Stimulated activated CD4-positive, alpha-beta T cell treated with anti-CD3 and anti-CD28 coated beads, Interleukin-4, amount 100 ng/mL, for 48 hours (primary cell): ENCODE measurements at regions not wholly inside any gene's neighbourhood (a gene's known extent, or its start where the extent isn't known, plus 50 kb on each side); places are given as distances from the start of the nearest gene placed in this dataset.
"Not testable (repeated sequence)": the region's sequence is repeated elsewhere in the genome, so short reads cannot be mapped to it uniquely, and the experiment has no call there.

Source experiments
- DNase-seq, 2 donors: peaks; one replicate each; pipeline ENCODE4 v3.0.0-alpha.2; 2020; ENCODE audit warnings: low read depth in 2 of 2

- no peak for DNase-seq
These were observed 50.9 kb upstream of the UBASH3B start for GRCh38 chr11:122604621-122605020.

DNA sequence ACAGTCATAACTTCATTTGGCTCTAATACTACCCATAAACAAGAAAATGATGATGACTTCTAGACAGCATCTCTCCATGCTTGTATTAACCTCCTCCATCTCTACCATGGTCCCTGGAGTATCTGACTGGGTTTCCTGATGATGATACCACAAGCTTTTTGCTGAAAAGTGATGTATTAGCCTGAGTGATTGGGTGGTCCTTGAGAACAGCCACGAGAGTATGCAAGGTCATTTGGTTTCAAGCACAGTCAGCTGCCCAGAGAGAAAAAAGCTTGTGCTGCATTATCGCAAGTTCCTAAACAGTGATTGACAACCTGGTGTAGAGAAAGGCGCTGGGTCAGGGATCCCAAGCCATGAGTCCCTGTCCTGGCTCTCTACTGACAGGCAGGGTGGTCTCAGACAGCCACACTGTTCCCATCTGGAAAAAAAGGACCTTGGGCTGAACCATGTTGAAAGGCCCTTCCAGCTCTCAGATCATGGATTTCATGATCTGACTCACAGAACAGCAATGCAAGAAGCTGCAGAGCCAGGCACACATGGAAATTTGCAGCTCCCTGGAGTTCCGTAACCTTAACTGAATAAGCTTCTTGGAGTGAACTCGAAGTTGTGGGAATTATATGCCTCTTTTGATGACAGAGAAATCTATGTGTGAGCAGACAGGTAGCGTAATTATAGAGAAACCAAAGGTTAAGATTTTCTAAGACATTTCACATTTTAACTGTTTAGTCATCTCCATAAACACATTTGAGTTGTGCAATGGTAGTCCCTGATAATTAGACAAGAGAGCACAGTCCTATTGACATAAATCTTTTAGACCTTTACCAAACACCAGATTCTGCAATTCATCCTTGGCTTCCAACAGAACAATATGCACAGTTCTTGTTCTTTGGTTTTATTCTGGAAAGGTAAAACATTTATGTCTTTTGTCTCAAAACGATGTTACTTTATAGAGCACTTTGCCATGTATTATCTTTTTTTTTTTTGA lies 54.1 kb upstream of the UBASH3B start:
- no peak for DNase-seq

DNA sequence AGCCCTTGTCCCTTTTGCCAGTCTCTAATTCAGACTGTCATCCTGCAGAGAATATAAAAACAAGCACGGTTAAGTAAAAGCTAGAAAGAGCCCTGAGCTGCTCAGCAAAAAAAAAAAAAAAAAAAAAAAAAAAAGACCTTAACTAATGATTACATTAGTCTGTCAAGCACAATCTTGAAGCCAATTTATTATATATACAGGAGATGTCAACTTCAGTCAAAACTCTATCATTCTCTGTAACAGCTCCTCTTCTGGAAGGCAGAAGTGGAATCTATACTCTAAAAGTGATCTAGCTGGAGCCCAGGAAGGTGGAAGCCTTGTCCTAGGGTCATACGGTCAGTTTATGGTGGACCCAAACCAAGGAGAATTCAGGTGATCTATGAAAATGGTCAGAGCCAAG lies 55.2 kb upstream of the UBASH3B start:
- no peak for DNase-seq

- no peak for DNase-seq
These were observed 56.1 kb upstream of the UBASH3B start for GRCh38 chr11:122599434-122599833.

GRCh38 chr11:122598971-122599370 lies 56.6 kb upstream of the UBASH3B start:
- DNase-seq, result no peak

GRCh38 chr11:122597511-122597910 lies 58.0 kb upstream of the UBASH3B start:
- no peak for DNase-seq

GRCh38 chr11:122594986-122595645 lies 60.4 kb upstream of the UBASH3B start:
- DNase-seq, result no peak

DNA sequence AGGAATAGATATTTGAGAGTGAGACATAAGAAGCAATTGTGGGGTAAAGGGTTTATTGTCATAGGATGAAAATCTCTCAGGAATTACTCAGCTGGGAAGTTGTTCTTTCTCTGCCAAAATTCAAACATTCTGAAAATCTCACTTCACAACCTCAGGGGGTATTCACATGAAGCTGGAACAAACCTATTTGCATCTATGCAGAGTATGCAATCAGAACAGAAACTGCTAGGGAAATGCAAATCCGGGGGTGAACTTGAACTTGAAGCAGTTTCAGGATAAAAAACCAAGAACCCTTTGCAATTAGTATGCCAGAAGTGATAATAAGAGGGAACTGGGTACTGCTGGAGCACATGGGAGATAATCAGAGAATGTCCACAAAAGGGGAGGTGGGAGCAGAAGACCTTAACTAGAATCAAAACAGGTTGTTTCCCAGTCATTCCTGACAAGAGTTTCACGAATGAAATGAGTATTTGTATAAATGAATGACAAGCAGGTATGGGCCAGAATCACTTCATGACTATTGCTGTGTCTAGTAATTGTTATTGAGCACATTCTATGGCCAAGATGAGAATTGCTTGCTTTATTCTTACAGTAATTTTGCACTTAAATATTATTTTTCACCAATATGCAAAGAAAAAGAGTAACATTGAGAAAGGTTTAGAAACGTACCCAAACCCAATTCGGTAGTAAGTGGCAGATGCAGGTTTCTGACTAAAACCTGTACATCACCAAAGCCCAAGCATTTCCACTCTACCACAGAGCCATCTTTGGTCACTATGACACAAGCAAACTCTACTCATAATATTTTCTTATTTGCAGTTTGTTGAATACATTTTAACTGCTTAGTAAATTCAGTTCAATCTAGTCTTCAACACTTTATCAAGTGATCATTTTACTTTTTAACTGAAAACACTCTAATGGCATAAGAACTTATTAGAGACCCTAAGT lies 61.8 kb upstream of the UBASH3B start:
- DNase-seq, result no peak

GRCh38 chr11:122592641-122593040 lies 62.9 kb upstream of the UBASH3B start:
- DNase-seq, result no peak

GRCh38 chr11:122584670-122585069 lies 70.9 kb upstream of the UBASH3B start:
- DNase-seq, result no peak

DNA sequence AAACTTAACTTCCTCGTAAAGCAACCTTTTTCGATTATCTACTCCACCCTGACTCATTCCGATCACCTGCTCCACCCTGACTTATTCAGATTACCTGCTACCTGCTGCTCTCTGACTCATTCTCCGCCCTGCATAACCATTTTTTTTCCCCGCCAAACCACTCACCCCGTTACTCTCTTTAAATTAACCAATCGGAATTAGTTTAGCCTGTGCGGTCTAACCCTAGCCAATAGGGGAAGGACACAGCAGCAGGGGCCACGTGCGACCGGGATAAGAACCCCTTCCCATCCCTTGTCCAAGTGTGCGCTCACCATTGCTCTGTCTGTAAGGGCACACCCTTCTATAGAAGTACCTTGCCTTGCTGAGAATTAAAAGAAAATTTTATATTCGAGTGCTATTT lies 75.5 kb upstream of the UBASH3B start:
- not testable (repeated sequence) for DNase-seq

- DNase-seq, result no peak
These were observed 77.2 kb upstream of the UBASH3B start for GRCh38 chr11:122578171-122578825.

- DNase-seq, result no peak
These were observed 82.9 kb upstream of the UBASH3B start for GRCh38 chr11:122572592-122572991.

GRCh38 chr11:122563761-122564160 lies 91.8 kb upstream of the UBASH3B start:
- DNase-seq, result no peak

- DNase-seq, result no peak
These were observed 95.7 kb upstream of the UBASH3B start for GRCh38 chr11:122559734-122560382.

DNA sequence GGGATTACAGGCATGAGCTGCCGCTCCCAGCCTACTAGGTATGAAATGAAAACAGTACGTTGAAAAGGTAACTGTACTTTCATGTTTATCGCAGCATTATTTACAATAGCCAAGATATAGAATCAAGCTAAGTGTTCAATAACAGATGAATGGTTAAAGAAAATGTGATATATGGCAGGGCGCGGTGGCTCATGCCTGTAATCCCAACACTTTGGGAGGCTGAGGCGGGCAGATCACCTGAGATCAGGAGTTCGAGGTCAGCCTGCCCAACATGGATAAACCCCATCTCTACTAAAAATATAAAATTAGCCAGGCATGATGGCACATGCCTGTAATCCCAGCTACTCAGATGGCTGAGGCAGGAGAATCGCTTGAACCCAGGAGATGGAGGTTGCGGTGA lies 96.3 kb upstream of the UBASH3B start:
- DNase-seq, result not testable (repeated sequence)

DNA sequence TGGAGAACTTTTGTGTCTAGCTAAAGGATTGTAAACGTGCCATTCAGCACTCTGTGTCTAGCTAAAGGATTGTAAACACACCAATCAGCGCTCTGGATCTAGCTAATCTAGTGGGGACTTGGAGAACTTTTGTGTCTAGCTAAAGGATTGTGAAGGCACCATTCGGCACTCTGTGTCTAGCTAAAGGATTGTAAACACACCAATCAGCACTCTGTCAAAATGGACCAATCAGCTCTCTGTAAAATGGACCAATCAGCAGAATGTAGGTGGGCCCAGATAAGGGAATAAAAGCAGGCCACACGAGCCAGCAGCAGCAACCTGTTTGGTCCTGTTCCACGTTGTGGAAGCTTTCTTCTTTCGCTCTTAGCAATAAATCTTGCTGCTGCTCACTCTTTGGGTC lies 98.4 kb upstream of the UBASH3B start:
- not testable (repeated sequence) for DNase-seq

DNA sequence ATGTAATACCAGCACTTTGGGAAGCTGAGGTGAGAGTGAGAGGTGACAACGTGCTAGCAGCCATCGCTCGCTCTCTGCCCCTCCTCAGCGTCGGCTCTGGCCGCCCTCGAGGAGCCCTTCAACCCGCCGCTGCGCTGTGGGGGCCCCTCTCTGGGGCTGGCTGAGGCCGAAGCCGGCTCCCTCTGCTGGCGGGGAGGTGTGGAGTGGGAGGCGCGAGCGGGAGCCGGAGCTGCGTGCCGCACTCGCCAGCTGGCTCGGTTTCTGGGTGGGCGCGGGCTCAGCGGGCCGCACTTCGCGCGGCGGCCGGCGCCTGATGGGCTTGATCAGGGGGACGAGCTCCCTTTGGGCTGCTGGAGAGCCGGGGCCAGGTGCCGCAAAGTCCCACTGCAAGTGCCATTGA lies 98.9 kb upstream of the UBASH3B start:
- peak; percentile 3 to 11 for DNase-seq

GRCh38 chr11:122538060-122538459 lies 117.5 kb upstream of the UBASH3B start:
- DNase-seq, result no peak

GRCh38 chr11:122524898-122525297 lies 130.6 kb upstream of the UBASH3B start:
- DNase-seq, result no peak
